Endothelial cell of umbilical vein (primary cell): ENCODE measurements at regions not wholly inside any gene's neighbourhood (a gene's known extent, or its start where the extent isn't known, plus 50 kb on each side); places are given as distances from the start of the nearest gene placed in this dataset.

Source experiments
- BruUV-seq: library from RNA; stranded (reverse); fragments of 400-500 nt; replicated peaks from 2 replicates; lab custom pipeline; 2021; lab: Mats Ljungman, UMichigan
- CTCF ChIA-PET: fragments of 300-600, 350-600 bp; sonication (Branson Sonifier 250); formaldehyde crosslinking; loops from one replicate; lab custom pipeline; 2021; ENCODE audit warnings: antibody characterized with exemption, inconsistent platforms; lab: Charles Lee
- POLR2A ChIA-PET: fragments of 300-600, 350-600 bp; sonication (Branson Sonifier 250); formaldehyde crosslinking; loops from one replicate; lab custom pipeline; 2021; ENCODE audit warnings: antibody characterized with exemption, inconsistent platforms; lab: Charles Lee
- DNase-seq: peaks from one replicate; pipeline ENCODE4 v3.0.0-alpha.2; 2011; ENCODE audit warnings: low read depth, low spot score
- FAIRE-seq: peaks from 2 replicates; lab custom pipeline; 2011; peaks lifted over from hg19 to GRCh38; lab: Jason Lieb, UNC
- H2AFZ ChIP-seq: 2 replicates; pipeline ENCODE4 v1.6.0; 2012; ENCODE audit warnings: low read depth, low read length, control low read depth, inconsistent platforms
- H3K27ac ChIP-seq: 2 replicates; pipeline ENCODE4 v1.5.1; 2011; ENCODE audit warnings: low read depth, mild to moderate bottlenecking, control low read depth, low read length, moderate library complexity; ENCODE audit not compliant: insufficient read depth
- H3K27me3 ChIP-seq, 2 experiments: 2 replicates each; pipeline versions ENCODE4 v1.6.0 to v1.6.1; 2011; ENCODE audit warnings: low read length in 2 of 2, mixed read lengths in 1 of 2; ENCODE audit not compliant: control insufficient read depth in 2 of 2, insufficient read depth in 2 of 2
- H3K36me3 ChIP-seq, 2 experiments: 2 replicates in 1 of 2; 3 replicates in 1 of 2; pipeline ENCODE4 v1.5.1; 2011; ENCODE audit warnings: low read length in 2 of 2, mild to moderate bottlenecking in 1 of 2, moderate library complexity in 1 of 2; ENCODE audit not compliant: control insufficient read depth in 2 of 2, insufficient read depth in 2 of 2; ENCODE audit errors: extremely low read depth in 1 of 2
- H3K4me1 ChIP-seq: 3 replicates; pipeline ENCODE4 v1.5.1; 2011; ENCODE audit warnings: mild to moderate bottlenecking, low read length; ENCODE audit not compliant: control insufficient read depth, insufficient read depth; ENCODE audit errors: extremely low read depth
- H3K4me2 ChIP-seq: 2 replicates; pipeline ENCODE4 v1.6.1; 2011; ENCODE audit warnings: low read length, control low read depth, mixed read lengths; ENCODE audit not compliant: insufficient read depth
- H3K4me3 ChIP-seq, 3 experiments: fragments of 200-600 bp in 1 of 3; sonication (generic), shearing (Covaris generic) in 1 of 3; replicated peaks in 1 of 3; 2 replicates each; pipeline ENCODE4 v1.5.1; 2011 to 2016; ENCODE audit warnings: control low read depth in 3 of 3, low read length in 3 of 3, mild to moderate bottlenecking in 2 of 3, inconsistent platforms in 1 of 3, low read depth in 1 of 3, moderate library complexity in 1 of 3; ENCODE audit not compliant: insufficient read depth in 1 of 3
- H3K79me2 ChIP-seq: 2 replicates; pipeline ENCODE4 v1.6.0; 2012; ENCODE audit warnings: low read length, inconsistent platforms; ENCODE audit not compliant: control insufficient read depth, insufficient read depth
- H3K9ac ChIP-seq: replicated peaks from 2 replicates; pipeline ENCODE3; 2011; ENCODE audit warnings: low read length, control low read depth; ENCODE audit not compliant: insufficient read depth; ENCODE audit errors: extremely low read depth
- H3K9me1 ChIP-seq: replicated peaks from 3 replicates; pipeline ENCODE4 v1.6.0; 2011; ENCODE audit warnings: mild to moderate bottlenecking, low read length; ENCODE audit not compliant: control insufficient read depth, insufficient read depth; ENCODE audit errors: extremely low read depth
- H3K9me3 ChIP-seq: replicated peaks from 2 replicates; pipeline ENCODE4 v1.5.1; 2012; ENCODE audit warnings: low read length, inconsistent platforms; ENCODE audit not compliant: control insufficient read depth, insufficient read depth
- H4K20me1 ChIP-seq: replicated peaks from 2 replicates; pipeline ENCODE3; 2011; ENCODE audit warnings: mild to moderate bottlenecking, low read length; ENCODE audit not compliant: control insufficient read depth, insufficient read depth; ENCODE audit errors: extremely low read depth
- CTCF ChIP-seq, 2 donors: IDR thresholded peaks; 1 replicate in 1 of 2; 2 replicates in 1 of 2; pipeline ENCODE4 v1.5.1; 2011; ENCODE audit warnings: low read length in 2 of 2, mild to moderate bottlenecking in 2 of 2, moderate library complexity in 2 of 2, control low read depth in 1 of 2, inconsistent platforms in 1 of 2, low read depth in 1 of 2; ENCODE audit not compliant: insufficient read depth in 1 of 2; ENCODE audit errors: extremely low read depth in 1 of 2
- EZH2 ChIP-seq: IDR thresholded peaks from 2 replicates; pipeline ENCODE4 v1.6.1; 2012; ENCODE audit warnings: borderline replicate concordance, low read depth, mild to moderate bottlenecking, moderate library complexity, low read length, inconsistent platforms; ENCODE audit not compliant: severe bottlenecking
- FOS ChIP-seq: IDR thresholded peaks from 2 replicates; pipeline ENCODE4 v1.6.1; 2011; ENCODE audit warnings: mild to moderate bottlenecking, low read length, moderate library complexity, borderline replicate concordance; ENCODE audit not compliant: insufficient read depth
- GATA2 ChIP-seq: IDR thresholded peaks from 2 replicates; pipeline ENCODE4 v1.7.0; 2011; ENCODE audit warnings: low read depth, mild to moderate bottlenecking, moderate library complexity, mixed read lengths, low read length; ENCODE audit not compliant: insufficient read length, insufficient read depth
- JUN ChIP-seq: IDR thresholded peaks from 2 replicates; pipeline ENCODE4 v1.6.1; 2011; ENCODE audit warnings: borderline replicate concordance, low read depth; ENCODE audit not compliant: insufficient read length, insufficient read depth
- MYC ChIP-seq: IDR thresholded peaks from one replicate; pipeline ENCODE4 v1.6.1; 2011; ENCODE audit warnings: mild to moderate bottlenecking, low read depth, low read length
- POLR2A ChIP-seq: IDR thresholded peaks from 2 replicates; pipeline ENCODE4 v1.6.1; 2012; ENCODE audit warnings: low read depth, mild to moderate bottlenecking, control low read depth, low read length
- POLR2AphosphoS5 ChIP-seq: IDR thresholded peaks from 2 replicates; pipeline ENCODE4 v1.6.1; 2012; ENCODE audit warnings: low read depth, mild to moderate bottlenecking, control low read depth, low read length, moderate library complexity; ENCODE audit not compliant: insufficient read depth
- dilution Hi-C: fragments of 300-500 bp; cut with MboI; formaldehyde crosslinking; loops from one replicate; pipeline ENCODE4 v1.15.0; 2019; ENCODE audit warnings: low sequenced_read_pairs; ENCODE audit not compliant: extremely low pct_ligation_motif_present
- intact Hi-C: fragments of 100-400 bp; cut with micrococcal nuclease; formaldehyde crosslinking; loops from one replicate; pipeline ENCODE4 v1.10.0; 2022
- TF ChIP-seq, protein P1 (sequence below): IDR thresholded peaks from 2 replicates; pipeline ENCODE4 v1.6.1; 2011; ENCODE audit not compliant: insufficient read depth, insufficient read length

DNA sequence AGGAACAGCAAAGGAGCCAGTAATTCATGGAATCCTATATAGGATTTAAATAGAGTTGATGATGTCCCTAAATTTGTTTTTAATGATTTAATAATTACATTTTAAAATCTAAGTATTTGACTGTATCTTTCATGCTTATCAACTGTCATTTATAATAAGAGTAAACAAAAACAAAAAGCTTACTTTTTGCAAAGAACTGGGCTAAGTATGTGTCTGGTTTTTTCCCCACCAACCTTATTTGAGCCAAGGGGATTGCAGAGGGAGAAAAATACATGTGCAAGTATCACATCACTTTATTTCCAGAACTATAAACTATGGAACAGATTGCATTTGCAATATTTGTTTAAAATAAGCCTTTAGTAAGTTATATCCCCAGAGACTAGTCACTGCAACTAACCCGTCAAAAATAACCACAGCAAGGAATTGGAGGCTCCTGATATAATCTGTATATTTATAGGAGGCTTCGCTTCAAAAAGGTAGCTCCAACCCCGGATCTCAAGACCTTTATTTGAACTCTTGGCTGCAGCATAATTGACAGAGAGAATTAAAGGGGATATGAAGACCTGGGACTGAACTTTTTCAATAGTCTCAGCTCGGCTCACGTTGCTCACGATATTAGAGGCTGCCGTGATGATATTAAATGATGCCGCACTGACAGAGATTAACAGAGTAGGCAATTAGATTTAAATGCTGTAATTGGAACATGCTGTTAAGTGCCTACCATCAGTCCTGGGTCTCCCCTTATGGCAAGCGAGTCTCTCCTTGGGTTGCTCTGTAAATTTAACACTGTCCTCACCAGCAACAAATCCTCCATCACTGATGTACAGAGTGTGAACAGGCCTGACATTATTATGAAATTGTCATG, 329.1 kb upstream of the NFIA start:
- dilution Hi-C loops (no loop called here), intact Hi-C loops (no loop called here)
- H3K4me3 ChIP-seq, result no peak overlapping the region
- no peaks in the 10 kb centered on the region for H3K9me1 ChIP-seq
- BruUV-seq, result no TSS peak
- ChIA-PET POLR2A (no interaction called here), CTCF (interaction anchor here (1.5 kb wide), 1 partner anchor 12 kb away, joined by 5 read pairs; no protein-coding TSS in a partner anchor)
- H3K9me3 ChIP-seq, result no peaks in the 10 kb centered on the region
- no peak for FAIRE-seq
- H3K4me1 ChIP-seq, result no peaks in the 10 kb centered on the region
- no peaks in the 10 kb centered on the region for H3K27me3 ChIP-seq
- no peaks in the 10 kb centered on the region for H3K36me3 ChIP-seq
- H3K4me2 ChIP-seq, result no peak overlapping the region
- H3K9ac ChIP-seq, result no peak overlapping the region
- no peak overlapping the region for H2AFZ ChIP-seq
- H3K27ac ChIP-seq, result no peak overlapping the region
- H3K79me2 ChIP-seq, result no peaks in the 10 kb centered on the region
- DNase-seq, result no peak
- TF ChIP-seq MYC, result no peak
- no peak for TF ChIP-seq POLR2A
- TF ChIP-seq EZH2, result no peak
- TF ChIP-seq FOS, result no peak
- no peak for TF ChIP-seq POLR2AphosphoS5
- TF ChIP-seq GATA2, result no peak
- no peak for TF ChIP-seq JUN
- no peaks in the 10 kb centered on the region for H4K20me1 ChIP-seq

DNA sequence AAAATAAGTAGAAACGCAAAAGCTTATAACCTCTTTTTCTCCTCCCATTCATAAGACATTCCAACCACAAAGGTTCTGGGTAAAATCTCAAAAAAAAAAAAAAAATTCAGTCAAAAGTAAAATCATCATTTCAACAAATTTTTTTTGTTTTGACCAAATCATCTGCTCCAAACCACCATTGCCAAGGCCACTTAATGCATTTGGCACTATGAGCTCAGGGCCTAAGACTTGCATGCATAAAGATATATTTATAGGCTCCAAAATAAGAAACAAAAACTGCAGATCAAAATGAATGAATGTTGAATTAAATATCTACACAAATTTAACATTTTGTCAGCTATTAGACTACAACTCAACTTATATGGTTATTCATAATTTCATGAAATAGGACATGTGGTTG, 331.1 kb upstream of the NFIA start:
- dilution Hi-C loops, result no loop called here

More for the DNA sequence above, 331.1 kb upstream of the NFIA start:
- no peaks in the 10 kb centered on the region for H3K79me2 ChIP-seq
- H3K9ac ChIP-seq, result no peak overlapping the region
- no peaks in the 10 kb centered on the region for H3K27me3 ChIP-seq
- intact Hi-C loops, result no loop called here
- no peak overlapping the region for H3K27ac ChIP-seq
- no peaks in the 10 kb centered on the region for H4K20me1 ChIP-seq
- no peak overlapping the region for H3K4me3 ChIP-seq
- DNase-seq, result no peak
- no peaks in the 10 kb centered on the region for H3K9me3 ChIP-seq
- H3K9me1 ChIP-seq, result no peaks in the 10 kb centered on the region
- FAIRE-seq, result no peak
- H3K4me1 ChIP-seq, result no peaks in the 10 kb centered on the region
- POLR2A ChIA-PET, result no interaction called here
- H2AFZ ChIP-seq, result no peak overlapping the region
- BruUV-seq, result no TSS peak
- no peak for TF ChIP-seq JUN
- TF ChIP-seq FOS, result no peak
- no peak for TF ChIP-seq MYC
- TF ChIP-seq EZH2, result no peak
- TF ChIP-seq, protein P1, sequence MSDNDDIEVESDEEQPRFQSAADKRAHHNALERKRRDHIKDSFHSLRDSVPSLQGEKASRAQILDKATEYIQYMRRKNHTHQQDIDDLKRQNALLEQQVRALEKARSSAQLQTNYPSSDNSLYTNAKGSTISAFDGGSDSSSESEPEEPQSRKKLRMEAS, result no peak
- no peak for TF ChIP-seq CTCF (IDR thresholded peaks at IDR 0.05; ENCODE audit: extremely low read depth in 1 of 2, insufficient read depth in 1 of 2, low read depth in 1 of 2, low read length in 2 of 2)
- no peak for TF ChIP-seq GATA2
- no peak for TF ChIP-seq POLR2AphosphoS5
- TF ChIP-seq POLR2A, result no peak
- no peak overlapping the region for H3K4me2 ChIP-seq
- CTCF ChIA-PET, result interaction anchor here (1.6 to 3.0 kb wide), 2 partner anchors 13 to 470 kb away, joined by 7 to 17 read pairs; no protein-coding TSS in a partner anchor
- no peaks in the 10 kb centered on the region for H3K36me3 ChIP-seq
